Cerebellar nuclear complex (tissue), 1 donor: ENCODE measurements at regions not wholly inside any gene's neighbourhood (a gene's known extent, or its start where the extent isn't known, plus 50 kb on each side); places are given as distances from the start of the nearest gene placed in this dataset.

ENCODE experiments used
- DNase-seq, 2 experiments: peaks; one replicate each; lab custom pipeline; 2025; lab: John Stamatoyannopoulos, UW

DNA sequence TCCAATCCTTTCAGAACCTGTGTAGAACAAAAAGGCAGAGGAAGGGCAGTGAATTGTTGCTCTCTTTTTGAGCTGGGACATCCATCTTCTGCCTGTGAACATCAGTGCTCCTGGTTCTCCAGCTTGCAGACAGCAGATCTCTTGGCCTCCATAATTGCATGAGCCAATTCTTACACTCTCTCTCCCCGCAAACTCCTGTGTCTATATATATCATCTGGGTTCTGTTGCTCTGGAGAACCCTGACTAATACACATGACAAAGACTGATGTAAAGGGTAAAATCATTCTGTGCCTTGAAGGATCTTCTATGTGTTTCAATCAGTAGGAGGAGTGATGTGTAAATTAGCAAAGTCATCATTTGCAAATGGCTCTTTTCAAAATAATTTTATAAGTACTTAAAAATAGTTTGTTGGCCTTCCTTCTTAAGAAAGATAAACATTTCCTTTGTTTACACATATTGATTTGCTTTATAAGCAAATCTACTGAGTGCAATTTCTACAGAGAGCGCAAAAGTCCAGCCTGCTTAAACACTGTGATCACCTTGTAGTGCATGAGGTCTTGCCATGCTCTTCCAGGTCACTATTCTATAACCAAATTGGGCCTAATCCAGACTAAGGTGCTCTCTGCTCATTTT is 154.9 kb upstream of the ANKRD28 start:
- no peak for DNase-seq

DNA sequence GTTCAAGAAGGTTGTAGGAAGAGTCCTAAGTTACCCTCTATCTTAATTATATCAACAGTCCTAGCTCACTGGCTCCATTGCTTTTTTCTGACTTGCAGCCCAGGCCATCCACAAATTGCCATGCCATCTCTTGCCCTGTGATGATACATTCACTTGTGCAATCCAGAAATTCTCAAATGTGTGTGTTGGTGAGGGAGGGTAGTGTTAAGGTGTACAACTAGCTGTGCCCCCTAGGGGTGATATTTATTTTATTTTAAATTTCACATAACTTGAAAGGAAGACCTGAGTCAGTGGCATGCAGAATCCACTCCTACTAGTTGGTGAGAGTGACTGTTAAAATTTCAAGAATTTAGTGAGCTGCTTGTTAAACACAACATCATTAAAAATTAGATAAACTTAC is 156.1 kb upstream of the ANKRD28 start:
- no peak for DNase-seq

DNA sequence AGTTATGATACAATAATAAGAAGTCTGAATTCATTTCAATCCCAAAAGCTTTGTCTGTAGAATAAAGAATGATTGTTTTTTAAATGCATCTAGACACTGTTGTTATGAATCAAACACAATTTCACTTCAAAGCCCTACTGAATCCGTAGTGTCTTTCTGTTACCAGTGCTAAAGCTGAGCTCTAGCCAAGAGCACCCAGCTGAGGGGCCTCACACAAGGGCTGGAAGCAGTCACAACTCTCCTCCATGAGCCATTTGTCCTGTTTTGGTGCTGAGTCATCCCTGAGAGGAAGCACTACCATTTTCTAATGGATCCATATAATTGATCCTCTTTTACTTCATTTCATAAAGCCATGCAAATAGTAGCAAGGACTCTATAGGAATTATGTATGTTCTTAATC is 158.2 kb upstream of the ANKRD28 start:
- no peak for DNase-seq

DNA sequence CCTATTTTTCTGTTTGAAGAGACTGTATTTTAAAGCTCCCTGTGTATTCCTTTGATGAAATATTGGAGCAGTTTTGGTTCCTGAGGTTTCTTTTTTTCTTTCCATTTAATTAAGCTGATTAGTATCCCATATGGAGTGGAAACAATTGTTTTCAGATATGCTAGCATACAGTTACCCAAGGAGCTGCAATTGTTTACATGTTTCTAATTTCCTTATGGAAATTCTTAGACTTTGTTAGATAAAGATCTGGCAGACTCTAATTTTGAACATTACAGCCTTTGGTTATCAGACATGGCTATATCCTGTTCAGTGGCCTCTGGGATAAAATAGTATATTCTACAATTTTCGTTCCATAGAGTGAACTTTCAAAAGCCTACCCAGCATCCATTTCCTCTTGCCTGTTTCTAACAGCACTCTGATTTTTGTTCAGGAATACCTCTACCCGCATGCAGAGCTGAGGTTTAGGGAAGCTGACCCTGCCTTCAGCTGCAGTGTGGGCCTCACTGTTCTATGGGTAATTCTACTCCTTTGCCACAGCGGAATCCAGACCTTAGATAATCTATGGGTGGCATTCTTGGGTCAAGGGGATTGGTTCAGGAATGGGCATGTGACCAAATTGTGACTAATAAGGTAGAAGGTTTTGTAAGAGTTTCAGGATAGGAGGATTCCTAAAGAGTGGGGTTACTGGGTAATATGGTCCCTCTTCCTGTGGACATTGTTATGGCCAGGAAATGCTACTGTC is 161.1 kb upstream of the ANKRD28 start:
- no peak for DNase-seq

DNA sequence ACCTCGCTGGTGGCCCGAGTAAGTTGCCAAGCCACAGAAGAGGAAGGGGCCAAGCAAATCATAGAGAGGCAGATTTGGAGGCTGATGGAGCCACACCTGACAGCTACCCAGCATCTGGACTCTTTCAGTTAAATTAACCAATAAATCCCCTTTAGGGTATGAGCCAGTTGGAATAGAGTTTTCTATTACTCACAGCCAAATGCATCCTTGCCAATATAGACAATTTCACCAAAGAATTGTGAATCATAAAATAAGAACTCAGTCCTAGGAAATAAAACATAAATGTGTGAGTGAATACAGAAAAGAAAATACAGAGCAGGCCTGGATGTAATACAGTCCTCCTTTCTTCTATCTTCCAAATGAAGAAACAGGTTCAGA is 161.6 kb upstream of the ANKRD28 start:
- DNase-seq = no peak

DNA sequence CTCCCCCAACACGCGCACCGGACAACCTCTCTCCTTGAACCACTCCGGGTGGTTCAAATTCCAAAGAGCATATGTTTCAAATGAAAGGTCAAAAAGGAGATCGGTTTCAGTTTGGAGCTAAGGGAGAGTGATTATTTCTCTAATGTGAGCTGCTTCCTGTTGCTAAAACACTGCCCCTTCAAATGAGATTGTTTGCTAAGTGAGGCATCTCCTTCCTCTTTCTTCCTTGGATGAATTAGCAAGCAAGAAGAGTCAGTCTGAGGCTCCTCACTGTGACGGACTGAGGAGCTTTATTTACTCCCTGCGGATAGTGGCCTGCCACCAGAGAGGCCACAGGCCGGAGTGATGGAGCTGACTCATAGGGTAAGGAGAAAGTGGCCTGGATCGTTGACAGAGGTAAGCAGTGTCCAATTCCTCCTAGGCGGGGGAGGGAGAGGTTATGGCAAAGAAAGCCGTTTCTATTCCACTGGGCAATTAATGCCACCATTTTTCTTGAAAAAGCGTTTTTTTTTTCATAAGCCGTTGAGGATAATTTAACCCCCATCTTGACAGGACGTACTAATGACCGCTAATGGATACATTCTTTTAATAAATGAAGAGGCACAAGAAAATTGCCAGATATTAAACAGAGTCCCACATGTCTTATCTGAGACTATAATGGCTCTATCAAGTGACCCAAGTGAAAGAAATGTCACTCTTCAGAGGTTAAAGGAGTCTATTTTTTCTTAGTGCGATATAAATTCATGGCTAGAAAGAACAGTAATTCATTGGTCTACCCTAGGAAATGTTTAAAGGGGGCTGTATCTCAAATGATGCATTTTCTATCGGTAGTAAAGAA is 167.0 kb upstream of the ANKRD28 start:
- DNase-seq = no peak

DNA sequence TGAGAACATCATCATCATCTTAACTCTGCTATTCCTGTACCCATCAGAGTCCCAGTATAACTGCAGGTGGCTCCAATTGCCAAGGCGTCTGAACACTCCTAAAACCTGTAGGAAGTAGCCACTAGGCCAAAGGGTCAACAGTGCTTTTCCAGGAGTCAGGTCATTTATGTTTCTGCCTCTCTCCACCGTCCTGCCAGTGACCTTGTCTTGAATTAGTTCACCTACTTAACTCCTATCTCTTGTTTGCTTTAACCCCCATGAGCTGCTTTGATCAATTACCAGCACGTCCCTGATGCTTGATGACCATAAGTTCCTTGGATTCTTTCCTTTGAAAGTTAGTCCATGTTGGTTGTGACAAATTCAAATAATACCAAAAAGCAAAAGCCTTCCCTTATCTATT is 169.8 kb upstream of the ANKRD28 start:
- no peak for DNase-seq

DNA sequence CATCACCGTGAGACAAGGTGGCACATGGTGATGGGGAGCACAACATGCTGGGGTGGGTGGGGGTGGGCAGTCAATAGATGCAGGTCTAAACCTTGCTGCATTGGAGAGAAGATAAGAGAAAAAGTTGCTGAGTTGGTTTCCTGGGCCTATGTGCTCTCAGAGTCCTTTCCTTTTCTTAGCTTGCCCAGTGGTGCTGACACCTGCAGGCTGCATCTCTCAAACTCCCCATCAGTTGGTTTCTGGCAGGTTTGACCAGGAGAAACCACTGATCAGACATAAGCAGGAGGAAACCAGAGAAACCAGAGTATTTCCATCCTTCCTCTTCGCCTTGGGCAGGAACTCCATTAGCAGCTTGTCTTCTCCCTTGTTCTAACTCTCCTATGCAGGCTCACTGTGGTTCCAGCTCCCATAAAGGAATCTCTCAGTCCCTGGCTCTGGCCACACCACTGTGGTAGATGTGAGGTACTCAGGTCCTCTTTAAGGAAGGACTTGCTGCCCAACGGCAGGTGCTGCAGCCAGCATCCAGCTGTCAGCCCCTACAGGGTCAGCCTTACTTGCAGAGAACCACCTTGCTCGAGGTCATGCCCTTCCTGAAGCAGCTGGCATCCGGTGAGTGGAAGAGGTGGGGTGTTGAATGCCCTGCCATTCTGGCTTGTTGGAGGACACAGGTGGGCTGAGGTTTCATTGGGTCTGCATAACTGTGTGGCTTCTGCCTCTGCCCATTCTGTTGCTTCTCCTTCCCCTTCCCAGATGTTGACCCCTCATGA is 172.3 kb upstream of the ANKRD28 start:
- no peak for DNase-seq

DNA sequence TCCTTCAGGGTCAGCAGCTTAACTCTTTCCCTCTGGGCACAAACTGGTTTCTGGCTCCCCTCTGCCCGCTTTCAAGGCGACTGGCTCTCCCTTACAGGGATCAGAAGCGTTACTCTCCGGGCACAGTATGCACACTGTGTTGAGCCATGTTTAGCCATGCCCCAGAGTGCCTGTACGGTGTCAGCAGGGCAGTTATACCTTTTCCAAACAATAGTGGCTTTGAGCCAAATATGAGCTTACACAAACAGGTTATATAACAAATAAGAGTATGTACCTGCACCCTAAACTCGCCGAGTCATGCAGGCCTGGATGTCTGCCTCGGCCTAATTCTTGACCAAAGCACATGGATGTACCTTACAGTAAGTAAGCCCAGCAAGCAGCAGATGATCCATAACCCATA is 175.6 kb upstream of the ANKRD28 start:
- DNase-seq = no peak

DNA sequence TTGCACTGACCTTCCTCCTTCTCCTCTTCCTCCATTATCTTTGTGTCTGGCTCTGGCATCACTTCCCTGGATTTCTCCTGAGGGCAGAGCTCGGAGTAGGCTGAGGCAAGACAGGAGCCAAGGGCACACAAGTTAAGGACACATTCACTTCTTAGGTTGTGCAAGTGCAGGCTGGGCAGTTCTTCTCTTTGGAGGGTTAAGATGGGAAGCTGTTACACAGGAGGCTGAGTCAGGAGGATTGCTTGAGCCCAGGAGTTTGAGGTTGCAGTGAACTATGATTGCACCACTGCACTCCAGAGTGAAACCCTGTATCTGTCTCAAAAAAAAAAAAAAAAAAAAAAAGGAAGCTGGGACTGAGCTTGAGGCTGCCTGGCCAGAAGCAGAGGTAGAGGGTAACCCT is 176.2 kb upstream of the ANKRD28 start:
- no peak for DNase-seq

DNA sequence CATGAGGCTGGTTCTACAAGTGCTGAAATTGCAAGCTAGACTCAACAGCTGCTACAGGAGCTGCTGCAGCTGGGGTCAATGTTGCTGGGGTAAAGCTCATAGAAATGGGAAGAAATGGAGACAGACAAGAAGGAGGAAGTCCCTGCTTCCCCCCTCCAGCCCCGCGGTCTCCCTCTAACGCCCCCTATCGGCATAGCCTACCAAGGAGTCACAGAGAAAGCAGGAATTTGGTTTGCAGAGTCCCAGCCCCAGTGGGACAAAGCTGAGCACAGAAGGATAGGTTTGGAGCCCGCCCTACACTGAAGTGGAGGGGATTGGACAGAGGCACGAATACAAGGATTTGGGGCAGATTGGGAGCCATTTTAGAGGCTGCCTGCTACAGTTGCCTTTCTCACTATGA is 176.9 kb upstream of the ANKRD28 start:
- no peak for DNase-seq

DNA sequence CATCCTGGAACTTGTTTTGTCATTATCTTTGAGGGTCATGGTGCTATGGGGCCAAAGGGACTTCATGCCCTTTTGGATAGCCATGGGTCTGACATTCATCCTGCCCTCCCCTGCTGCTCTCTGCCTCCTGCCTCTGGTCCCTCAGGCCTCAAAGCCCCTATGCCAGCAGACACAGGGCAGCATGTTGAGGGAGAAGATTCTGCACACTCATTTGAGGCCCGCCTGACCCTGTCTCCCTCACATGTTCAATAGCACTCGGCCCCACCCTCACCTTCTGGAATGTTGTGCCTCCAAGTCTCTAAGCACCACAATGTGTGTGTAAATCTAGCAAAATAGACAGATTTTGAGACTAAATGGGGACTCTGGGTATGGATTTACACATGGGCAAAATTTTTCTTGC is 178.7 kb upstream of the ANKRD28 start:
- no peak for DNase-seq

DNA sequence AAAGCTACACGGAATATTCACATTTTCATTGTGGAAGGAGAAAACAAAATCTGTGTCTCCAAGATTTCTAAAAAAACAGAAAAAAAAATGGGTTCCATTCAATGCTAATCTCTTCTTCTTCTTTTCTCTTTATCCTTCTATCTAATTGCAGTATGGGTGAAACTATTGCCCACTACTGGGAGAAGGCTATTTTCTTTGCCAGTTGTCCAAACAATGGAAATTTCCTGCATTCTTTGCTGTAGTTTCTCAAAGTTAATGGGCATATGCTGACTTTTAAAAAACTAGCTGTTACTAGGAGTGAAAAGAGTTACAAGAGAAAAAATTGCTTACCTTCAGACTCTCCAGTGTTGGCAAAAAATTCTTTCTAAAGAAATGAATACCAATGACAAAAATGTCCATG is 179.3 kb upstream of the ANKRD28 start:
- no peak for DNase-seq

DNA sequence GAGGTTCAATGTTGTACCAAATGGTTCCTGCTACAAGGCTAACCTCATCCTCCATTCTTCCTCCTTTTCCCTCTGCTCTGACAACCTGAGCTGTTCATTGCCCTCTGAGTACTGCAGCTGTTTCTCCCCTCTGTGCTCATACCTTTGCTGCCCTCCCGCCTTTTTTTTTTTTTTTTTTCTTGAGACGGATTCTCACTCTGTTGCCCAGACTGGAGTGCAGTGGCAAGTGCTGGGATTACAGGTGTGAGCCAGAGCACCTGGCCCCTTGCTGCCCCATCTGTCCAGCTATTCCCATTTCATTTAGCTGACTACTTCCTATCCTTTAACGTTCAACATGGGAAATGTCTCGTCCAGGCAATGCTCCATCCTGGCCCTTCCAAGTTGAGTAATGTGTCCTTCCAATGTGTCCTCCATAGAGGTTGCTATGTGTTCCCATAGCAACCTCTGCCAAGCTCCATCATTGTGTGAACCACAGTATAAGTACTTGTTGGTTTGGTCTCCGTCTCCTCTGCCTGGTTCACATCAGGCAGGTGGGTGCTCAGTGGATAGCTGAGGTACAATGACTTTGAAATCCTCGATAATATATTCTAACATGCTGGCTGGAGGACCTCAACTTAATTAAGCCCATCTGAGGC is 179.9 kb upstream of the ANKRD28 start:
- DNase-seq = no peak

DNA sequence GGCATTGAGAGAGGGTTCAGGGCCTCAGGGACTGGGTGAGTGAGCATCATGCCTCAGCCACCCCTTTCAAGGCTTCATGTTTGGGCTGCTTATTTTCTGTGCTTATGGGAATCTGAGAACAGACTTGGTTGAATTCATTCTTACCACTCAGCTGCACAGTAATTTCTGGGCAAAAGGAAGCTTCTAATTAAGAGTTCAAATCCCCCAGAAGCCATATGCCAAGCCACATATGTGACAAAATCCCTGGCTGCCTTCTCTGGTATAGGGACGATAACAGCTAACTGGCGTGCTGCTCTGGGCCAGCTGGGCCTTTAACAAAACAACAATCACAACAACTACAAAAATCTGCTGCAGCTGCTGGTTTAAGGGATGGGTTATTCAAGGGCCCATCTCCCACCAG is 181.0 kb upstream of the ANKRD28 start:
- DNase-seq = no peak

DNA sequence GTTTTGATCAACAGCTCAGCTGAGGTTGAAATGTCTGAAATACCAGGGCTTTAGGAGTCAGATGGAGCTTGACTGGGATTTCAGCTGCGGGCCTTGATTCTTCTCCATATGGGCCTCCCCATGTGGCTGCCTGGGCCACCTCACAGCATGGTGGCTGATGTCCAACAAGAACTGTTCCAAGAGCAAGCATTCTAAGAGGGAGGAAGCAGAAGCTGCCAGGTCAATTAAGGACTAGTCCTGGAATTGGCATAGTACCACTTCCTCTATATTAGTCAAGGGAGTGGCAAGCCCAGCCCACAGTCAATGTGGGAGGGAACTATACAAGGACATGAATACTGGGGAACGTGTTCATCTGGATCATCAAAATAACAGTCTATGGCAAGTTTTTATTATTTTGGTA is 181.7 kb upstream of the ANKRD28 start:
- peak; percentile 40 to 53 for DNase-seq

DNA sequence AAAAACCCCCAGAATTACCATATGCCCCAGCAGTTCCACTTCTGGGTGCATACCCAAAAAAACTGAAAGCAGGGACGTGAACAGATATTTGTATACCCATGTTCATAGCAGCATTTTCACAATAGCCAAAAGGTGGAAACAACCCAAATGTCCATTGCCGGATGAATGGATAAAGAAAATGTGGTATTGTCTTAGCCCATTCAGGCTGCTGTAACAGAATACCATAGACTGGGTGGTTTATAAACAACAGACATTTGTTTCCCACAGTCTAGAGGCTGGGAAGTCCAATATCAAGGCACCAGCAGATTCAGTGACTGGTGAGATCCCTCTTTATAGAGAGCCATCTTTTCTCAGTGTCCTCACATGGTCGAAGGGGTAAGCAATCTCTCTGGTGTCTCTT is 182.1 kb upstream of the ANKRD28 start:
- no peak for DNase-seq

DNA sequence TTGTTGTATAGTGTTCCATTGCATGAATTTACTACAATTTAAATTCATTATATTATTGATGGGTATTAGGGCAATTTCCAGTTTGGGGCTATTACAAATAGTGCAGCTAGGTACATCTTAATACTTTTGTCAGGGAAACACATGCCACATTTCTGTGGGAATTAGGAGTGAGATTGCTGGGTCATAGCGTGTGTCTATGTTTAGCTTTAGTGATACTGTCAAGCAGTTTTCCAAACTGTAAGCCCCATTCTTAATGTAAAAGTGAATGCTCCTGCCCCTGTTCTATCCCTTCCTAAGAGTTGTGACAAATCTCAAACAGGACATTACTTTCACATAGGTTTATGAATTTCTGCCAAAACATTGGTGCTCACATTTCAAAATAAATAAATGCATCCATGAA is 184.5 kb upstream of the ANKRD28 start:
- DNase-seq = no peak

DNA sequence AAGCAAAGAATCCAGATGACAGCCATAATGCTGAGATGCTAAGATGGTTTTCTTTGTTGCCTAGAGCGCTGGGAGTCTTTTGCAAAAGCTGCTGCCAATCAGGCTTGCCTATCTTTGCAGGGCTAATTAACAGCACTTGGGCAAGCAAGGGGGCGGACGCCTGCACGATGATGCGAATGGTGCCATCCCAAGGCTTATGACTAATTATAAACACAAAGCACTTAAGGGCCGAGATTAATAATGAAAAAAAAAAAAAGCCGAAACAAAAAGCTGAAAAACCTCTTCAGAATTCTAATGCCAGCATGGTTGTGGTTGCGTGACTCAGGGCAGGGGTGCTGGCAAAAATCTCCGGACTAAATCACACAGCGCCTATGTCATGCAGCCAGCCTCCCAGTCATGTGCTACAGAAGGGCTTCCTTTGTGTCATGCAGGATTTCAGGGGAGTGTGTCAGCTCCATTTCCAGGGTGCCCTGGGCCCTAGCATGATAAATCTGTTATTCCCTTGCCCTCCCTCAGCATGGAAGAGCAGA is 185.0 kb upstream of the ANKRD28 start:
- peak in 1 of 2 experiments; percentile 15 for DNase-seq

DNA sequence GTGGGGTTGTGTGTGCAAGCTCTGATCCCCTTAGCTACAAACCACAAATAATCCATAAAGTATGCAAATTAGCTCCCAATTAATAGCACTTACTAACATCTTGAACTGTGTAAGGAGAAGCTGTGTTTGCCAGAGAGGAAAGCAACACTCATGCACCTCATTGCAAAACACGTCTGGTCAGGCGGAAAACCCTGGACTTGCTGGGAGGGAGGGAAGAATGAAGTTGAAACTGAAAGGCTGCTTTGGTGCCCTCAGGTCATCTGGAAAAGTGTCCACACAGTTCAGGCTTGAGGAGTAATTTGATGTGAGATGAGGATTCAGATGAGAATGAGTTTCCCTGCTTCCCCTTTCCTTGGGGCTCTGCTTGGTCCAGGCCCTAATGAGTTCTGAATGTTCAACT is 185.5 kb upstream of the ANKRD28 start:
- DNase-seq = no peak

DNA sequence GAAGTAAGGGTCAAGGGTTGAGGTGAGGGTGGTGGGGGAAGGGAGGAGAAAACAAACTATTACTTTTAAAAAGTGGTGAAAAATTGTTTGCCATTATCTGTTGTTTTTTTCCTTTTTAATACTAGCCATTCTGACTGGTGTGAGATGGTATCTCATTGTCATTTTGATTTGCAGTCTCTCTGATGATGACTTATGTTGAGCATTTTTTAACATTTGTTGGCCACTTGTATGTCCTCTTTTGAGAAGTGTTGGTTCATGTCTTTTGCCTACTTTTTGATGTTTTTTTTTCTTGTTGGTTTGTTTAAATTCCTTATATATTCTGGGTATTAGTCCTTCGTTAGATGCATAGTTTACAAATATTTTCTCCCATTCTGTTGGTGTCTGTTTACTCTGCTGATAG is 185.9 kb upstream of the ANKRD28 start:
- DNase-seq = no peak

DNA sequence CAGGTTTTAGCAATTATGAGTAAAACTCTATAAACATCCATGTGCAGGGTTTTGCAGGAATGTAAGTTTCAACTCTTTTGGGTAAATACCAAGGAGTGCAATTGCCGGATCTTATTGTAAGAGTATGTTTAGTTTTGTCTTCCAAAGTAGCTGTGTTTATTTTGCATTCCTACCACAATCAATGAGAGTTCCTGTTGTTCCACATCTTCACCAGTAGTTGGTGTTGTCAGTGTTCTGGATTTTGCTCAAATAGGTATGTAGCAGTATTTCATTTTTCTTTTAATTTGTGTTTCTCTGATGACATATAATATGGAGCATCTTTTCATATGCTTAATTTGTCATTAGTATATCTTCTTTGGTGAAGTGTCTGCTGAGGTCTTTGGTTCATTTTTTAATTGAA is 185.1 kb upstream of the GALNT15 start:
- no peak for DNase-seq
